Middle frontal gyrus (tissue), 1 donor: ENCODE measurements at regions not wholly inside any gene's neighbourhood (a gene's known extent, or its start where the extent isn't known, plus 50 kb on each side); places are given as distances from the start of the nearest gene placed in this dataset.
"Not testable (repeated sequence)": the region's sequence is repeated elsewhere in the genome, so short reads cannot be mapped to it uniquely, and the experiment has no call there.

Experiments
- DNase-seq: peaks from one replicate; pipeline ENCODE4 v3.0.0-alpha.2; 2015; ENCODE audit warnings: low spot score; ENCODE audit errors: extremely low spot score

DNA sequence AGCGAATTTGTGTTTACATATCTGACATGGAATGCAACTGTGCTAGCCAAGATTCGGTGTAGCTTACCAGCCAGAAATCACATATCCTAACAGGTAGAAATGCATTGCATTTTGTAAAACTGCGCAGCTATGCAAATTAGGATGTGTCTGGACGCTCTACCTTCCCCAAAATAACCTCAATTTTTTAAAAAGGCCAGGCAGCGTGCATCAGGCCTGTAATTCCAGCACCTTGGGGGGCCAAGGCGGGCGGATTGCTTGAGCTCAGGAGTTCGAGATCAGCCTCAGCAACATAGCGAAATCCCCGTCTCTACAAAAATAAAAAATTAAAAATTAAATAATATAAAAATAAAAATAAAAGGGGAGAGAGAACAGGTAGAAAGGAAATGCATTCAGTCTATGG is 305.0 kb downstream of the TYW1 start:
- DNase-seq, result no peak

DNA sequence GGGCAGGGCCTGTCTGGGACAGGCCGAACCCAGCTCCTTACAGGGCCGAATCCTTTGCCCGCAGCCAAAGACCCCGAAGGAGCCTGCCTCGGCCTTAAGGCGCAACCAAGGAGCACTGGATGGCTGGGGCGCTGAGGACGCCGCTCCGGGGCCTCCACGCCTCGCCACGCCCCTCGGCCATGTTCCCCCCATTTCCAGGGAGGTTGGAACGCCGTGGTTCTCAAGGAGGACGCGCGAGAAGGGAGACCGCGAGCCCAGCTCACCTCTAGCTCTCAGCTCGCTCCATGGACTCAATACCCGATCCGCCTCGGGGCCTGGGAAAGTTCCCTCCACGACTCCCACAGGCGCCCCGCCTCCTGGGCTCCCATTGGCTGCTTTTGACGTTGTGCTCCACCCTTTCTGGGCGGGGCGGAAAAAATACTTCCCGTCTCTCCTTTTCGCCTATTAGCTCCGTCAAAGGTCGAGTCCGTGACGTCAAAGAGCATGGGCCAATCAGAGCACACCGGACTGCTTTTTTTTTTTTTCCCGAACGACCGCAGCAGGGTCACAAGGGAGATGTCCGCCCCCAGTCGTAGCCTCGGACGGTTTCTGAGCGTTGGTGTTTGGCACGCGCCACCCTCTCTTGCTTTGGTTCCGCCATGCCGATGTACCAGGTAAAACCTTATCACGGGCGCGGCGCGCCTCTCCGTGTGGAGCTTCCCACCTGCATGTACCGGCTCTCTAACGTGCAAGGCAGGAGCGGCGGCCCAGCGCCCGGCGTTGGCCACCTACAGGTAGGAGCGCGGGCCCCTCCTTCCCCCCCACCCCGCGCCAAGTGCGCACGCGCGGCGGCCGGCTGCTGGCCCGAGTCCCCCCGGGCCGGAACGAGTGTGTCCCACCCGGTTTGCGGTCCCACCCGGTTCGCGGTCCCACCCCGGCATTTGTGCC is 305.7 kb downstream of the TYW1 start:
- DNase-seq, result peak; percentile 95

DNA sequence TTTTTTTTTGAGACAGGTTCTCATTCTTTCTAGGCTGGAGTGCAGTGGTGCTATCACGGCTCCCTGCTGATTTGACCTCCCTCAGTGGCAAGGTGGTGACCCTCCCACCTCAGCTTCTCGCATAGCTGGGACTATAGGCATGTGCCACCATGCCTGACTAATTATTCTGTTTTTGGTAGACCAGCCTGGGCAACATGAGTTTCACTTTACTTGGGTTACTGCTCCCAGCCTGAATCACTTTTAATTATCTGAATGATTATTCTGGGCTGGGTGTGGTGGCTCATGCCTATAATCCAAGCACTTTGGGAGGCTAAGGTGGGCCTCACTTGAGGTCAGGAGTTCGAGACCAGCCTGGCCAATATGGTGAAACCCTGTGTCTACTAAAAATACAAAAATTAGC is 308.2 kb downstream of the TYW1 start:
- DNase-seq, result not testable (repeated sequence)

DNA sequence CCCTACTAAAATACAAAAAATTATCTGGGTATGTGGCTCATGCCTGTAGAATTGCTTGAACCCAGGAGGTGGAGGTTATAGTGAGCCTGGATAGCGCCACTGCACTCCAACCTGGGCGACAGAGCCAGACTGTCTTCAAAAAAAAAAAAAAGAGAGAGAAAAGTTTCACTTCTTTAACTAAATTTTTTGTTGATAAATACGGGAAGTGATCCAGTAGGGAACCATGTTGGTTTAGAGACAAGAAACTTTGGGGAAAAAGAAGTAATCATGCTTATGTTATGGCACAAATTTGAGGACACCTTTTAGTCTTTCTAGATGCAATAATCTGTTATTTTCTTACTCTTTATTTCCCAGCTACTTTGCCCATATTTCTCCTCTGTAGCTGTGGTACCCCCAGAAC is 309.7 kb downstream of the TYW1 start:
- no peak for DNase-seq

DNA sequence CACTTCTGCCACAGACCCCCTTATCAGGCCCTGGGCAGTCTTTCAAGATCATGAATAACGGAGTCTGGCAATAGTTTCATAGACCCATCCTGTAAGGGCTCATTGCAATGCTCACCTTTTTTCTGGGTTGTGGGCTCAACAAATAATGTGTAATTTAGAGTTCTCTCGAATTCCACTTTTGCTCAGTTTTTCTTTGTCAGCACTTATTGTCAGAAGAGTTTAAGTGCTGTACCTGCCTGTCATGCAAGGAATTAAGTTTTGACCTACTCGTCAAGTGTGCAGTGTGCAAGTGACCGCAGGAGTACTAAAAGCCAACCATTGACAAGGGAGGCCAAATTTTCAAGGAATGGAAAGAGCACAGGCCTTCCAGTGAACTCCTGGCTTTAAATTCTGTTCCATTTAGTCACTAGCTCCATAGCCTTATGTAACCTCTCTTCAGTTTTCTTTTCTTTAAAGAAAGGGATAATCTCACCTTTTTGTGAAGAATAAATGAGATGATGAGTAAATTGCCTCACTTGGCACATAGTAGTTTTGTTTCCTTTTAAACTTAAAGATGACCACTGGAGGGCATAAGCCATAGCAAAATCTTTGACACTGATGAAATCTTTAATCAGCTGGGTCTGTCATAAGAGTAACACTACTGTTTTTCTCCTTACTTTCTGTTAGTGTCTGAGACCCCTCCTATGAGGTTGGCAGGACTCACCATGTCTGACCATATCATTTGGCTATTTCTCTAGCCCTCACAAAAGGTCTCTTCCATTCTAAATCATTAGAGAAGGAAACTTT is 313.3 kb downstream of the TYW1 start:
- DNase-seq, result no peak

DNA sequence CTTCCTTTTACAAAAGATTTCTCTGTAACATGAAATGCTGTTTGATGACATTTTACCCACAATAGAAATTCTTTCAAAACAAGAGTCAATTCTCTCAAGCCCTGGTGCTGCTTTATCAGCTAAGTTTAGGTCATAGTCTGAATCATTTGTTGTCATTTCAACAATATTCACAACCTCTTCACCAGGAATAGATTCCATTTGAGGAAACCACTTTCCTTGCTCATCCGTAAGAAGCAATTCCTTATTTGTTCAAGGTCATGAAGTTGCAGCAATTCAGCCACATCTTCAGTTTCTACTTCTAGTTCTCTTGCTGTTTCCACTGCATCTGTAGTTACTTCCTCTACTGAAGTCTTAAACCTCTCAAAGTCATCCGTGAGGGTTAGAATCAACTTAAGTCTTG is 315.3 kb downstream of the TYW1 start:
- no peak for DNase-seq

DNA sequence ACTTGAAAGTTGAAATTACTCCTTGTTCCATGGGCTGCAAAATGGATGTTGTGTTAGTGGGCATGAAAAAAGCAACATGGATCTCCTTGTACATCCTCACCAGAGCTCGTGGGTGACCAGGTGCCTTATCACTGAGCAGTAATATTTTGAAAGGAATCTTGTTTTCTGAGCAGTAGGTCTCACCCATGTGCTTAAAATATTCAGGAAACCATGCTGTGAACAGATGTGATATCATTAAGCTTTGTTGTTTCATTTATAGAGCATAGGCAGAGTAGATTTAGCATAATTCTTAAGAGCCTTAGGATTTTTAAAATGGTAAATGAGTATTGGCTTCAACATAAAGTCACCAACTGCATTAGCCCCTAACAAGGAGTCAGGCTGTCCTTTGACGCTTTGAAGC is 316.6 kb downstream of the TYW1 start:
- no peak for DNase-seq

DNA sequence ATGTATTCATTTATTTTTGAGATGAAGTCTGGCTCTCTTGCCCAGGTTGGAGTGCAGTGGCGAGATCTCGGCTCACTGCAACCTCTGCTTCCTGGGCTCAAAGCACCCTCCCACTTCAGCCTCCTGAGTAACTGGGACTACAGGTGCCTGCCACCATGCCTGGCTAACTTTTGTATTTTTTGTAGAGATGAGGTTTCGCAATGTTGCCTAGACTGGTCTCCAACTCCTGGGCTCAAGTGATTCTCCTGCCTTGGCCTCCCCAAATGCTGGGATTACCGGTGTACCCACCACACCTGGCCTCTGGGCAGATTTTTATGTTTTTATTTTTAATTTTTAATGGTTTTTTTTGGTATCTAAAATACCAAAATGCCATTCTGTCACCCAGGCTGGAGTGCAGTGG is 320.3 kb downstream of the TYW1 start:
- not testable (repeated sequence) for DNase-seq

DNA sequence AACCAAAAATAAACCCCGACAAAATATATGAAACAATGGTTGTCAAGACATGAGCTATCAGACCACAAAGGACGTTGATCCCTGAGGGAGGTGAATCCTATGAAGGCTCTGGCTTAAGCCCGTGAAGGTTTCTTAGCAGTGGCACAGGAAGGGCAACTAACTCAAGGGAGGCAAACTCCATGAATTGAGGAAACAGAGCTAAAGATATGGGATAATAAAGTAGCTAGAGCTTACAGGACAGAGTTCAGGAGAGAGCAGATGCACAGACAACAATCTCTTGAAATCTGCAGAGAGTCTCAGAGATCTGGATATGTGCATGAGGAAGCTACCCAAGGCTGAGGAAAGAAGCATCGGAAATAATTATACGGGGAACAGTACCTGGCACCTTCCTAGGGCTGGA is 331.6 kb downstream of the TYW1 start:
- not testable (repeated sequence) for DNase-seq

DNA sequence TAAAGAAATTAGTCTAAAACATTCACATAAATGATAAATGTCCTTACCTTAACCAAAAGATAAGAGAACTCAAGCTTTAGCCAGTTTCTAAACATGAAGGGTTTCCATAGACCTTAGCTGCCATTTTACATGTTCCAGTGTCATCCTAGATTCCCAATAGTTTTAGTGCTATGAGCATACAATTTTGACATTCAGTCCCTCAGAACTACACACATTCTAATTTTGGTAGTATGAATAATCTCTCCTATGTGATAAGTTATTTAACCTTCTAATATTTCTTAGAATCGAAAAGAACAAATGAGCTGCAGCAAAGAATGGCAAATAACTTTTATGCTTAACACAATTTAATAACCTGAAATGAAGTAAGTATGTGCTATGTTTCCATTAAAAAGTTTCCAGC is 338.5 kb downstream of the TYW1 start:
- DNase-seq, result not testable (repeated sequence)

DNA sequence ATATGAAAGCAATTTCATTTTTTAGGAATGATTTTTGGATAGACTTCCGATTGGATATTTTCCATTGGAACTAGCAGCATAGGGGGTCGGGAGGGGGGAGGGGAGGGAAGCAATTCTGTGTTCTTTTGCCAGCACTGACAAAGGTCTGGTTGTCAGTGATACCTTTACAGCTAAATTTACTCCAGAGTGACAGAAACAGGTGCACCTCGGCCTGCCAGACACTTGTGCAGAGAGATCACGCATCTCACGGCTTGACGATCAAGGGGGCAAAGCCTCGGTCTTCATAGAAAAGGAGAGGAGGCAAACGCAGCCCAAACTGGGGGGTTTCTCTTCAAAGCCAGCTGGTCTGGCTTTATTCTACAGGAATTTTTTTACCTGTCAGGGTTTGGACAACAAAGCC is 339.0 kb downstream of the TYW1 start:
- not testable (repeated sequence) for DNase-seq

DNA sequence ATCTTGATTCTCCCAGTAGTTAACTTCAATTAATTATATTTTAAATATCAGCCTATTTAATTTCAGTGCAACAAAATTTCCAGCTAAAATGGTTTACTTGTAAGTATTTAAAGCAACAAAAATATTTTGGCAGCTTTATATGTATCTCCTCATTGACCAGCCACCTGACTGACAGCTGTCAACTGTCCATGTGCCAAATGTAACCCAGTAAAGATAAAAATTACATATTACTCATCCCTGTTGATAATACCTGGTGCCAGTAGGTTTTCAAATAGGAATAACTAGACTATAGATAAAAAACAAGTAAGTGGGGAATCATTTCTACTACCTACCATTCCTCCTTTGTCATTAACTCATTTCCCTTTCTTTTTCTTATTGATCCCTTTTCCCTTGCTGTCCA is 341.9 kb downstream of the TYW1 start:
- DNase-seq, result not testable (repeated sequence)

DNA sequence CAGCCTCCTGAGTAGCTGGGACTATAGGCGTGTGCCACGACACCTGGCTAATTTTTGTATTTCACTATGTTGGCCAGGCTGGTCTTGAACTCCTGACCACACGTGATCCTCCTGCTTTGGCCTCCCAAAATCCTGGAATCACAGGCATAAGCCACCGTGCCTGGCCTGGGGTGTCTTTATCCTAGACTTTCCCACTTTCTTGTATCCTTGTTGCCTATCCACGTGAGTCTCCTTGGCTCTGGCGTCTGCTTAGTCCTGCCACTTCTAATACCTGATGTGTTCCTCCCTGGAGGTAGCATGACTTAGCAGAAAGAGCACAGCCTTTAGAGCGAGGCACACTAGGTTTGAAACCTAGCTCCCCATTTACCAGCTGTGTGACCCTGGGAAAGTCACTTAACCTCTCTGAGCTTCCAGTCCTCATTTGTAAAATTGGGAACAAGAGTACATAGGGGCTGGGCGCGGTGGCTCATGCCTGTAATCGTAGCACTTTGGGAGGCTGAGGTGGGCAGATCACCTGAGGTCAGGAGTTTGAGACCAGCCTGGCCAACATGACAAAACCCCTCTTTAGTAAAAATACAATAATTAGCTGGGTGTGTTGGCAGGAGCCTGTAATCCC is 344.6 kb downstream of the TYW1 start:
- DNase-seq, result no peak

DNA sequence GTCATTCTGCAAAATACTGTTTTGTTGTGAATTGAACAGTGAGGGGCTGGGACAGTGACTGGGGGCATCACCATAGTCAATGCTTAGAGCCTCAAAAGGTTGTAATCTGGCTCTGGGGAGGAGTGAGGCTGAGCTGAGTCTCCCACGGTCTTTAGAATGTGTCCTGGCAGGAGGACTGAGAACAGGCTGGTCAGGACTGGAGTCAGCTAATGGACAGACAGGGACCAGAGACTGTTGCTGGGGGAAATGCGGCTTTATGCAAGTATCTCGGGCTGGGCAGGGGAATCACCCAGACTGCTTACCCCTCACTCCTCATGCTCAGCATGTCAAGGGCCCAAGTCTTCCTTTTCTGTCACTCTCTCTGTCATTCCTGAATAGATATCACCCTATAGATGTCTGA is 346.5 kb downstream of the TYW1 start:
- DNase-seq, result no peak

DNA sequence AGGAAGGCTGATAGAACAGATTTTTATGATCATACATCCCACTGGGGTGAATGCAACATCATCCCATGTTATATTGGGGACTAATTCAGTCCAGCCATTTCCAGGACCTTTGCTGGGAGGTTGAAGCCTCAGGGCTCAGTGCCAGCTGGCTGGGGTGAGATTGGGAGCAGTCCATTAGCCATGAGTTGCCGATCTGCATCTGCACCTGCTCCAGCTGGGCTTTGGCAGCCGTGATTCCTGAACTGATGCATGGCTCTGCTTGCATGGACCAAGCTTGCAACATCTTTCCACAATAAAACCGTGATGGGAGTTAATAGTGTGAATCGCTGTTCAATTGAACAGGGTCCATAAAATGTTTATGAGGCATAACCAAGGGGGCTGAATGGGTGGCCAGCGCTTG is 346.9 kb downstream of the TYW1 start:
- no peak for DNase-seq

DNA sequence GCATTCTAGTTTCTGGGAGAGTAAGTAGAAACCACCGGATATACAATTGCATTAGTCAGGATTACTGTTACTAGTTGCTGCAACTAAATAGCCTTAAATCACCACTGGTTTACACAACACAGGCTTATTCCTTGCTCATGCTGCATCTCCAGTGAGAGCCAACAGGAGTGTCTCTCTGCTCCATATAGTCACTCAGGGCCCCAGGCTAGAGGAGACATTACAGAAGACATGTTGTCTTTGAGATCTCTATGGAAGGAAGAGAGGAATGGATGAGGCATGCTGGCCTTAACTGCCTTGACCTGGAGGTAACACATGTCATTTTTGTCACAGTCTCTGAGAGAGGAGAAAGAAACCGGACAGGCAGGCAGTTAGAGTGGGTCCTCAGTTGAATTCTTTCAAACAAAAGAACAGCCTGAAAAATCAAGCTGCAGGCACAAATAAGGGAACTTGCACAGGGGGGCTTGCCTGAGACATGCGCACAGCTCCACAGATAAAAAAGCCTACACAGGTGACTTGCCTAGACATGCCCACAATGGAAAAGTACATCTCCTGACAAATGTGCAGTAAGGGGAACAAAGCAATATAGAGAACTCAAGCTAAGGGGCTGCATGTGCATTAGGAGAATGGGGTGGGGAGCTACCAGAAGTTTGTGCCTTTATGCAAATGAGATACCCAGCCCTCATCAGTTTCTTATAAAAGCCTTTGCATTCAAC is 348.0 kb downstream of the TYW1 start:
- DNase-seq, result no peak

DNA sequence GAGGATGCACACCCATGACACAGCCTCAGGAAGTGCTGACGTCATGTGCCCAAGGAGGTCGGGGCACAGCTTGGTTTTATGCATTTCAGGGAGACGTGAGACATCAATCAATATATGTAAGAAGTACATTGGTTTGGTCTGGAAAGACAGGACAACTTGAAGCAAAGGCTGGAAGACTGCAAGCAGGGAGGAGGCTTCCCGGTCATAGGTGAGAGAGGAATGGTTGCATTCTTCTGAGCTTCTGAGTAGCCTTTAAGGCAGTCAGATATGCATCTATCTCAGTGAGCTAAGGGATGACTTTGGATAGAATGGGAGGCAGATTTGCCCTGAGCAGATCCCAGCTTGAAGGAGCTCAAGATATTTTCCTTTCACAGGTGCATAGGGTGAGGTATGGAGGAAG is 349.5 kb downstream of the TYW1 start:
- DNase-seq, result no peak

DNA sequence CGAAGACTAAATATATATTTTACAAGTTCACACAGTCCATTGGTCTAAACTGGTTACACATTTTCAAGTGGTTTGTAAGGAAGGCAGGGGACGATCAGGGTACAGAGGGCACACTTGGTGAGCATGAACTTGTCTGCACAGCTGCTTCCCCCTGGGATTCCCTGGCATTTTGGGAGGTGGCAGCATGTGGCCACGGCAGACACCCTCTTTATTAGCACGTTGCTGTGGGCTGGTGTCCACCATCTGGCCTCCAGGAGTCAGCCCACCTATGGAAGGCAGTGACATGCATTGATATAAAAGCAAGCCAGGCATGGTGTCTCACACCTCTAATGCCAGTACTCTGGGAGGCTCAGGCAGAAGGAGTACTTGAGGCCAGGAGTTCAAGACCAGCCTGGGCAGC is 350.2 kb downstream of the TYW1 start:
- no peak for DNase-seq

DNA sequence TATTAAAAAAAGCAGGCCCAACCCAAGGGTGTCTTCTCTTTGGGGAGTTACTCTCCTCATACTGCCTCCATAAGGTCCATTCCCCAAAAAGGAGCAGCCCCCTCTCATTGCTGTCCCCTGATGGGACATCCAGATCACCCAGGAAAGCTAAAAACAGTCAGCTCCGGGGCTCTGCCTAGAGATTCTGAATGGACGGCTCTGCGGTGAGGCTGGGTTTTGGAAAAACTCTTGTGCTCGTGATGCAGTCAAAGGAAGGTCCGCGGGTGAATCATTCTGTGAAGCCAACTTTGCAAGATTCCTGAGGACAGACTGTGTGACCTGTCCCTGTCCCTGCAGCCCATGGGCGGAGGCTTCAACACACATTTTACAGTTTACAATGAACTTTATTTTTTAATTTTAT is 351.5 kb downstream of the TYW1 start:
- DNase-seq, result no peak

DNA sequence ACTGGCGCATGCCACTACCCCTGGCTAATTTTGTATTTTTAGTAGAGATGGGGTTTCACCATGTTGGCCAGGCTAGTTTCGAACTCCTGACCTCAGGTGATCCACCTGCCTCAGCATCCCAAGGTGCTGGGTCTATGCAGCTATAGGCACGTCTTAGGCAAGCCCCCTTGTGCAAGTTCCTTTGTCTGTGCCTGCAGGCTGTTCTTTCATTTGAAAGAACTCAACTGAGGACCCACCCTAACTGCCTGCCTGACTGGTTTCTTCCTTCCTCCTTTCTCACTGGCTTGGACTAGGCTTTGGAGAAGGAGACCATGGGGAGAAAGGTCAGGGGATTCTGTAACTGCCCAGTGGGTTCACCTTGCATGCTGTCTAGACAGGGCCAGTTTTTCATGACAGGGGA is 361.0 kb downstream of the TYW1 start:
- not testable (repeated sequence) for DNase-seq

DNA sequence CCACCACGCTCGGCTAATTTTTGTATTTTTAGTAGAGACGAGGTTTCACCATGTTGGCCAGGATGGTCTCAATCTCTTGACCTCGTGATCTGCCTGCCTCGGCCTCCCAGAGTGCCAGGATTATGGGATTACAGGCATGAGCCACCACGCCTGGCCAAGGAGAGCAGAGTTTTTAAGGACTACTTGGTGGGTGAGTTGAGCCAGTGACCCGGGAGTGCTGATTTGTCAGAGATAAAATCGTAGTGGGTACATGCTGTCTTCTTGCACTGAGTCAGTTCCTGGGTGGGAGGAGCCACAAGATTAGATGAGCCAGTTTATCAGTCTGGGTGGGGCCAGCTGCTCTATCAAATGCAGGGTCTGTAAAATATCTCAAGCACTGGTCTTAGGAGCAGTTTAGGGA is 361.7 kb downstream of the TYW1 start:
- not testable (repeated sequence) for DNase-seq
